Coronary artery (tissue), 2 donors: ENCODE measurements at regions not wholly inside any gene's neighbourhood (a gene's known extent, or its start where the extent isn't known, plus 50 kb on each side); places are given as distances from the start of the nearest gene placed in this dataset.

Experiments used
- DNase-seq: peaks from one replicate; pipeline ENCODE4 v3.0.0-alpha.2; 2017; ENCODE audit warnings: low spot score
- H3K27ac ChIP-seq, 2 donors: fragments of 200-600 bp; sonication (generic); one replicate each; pipeline ENCODE4 v1.5.1; 2016 to 2019
- H3K4me3 ChIP-seq: fragments of 200-600 bp; sonication (generic); 2 replicates; pipeline ENCODE4 v1.5.1; 2016; ENCODE audit warnings: mild to moderate bottlenecking, moderate library complexity
- CTCF ChIP-seq: fragments of 200-600 bp; sonication (generic); IDR thresholded peaks from one replicate; pipeline ENCODE4 v1.5.1; 2019; ENCODE audit warnings: antibody characterized with exemption

- H3K27ac ChIP-seq, result no peak overlapping the region
- no peak for DNase-seq
- no peak overlapping the region for H3K4me3 ChIP-seq
- TF ChIP-seq CTCF, result no peak
These were observed 364.3 kb upstream of the PTCHD4 start for GRCh38 chr6:48475275-48475674.

GRCh38 chr6:48474830-48475229 is 363.8 kb upstream of the PTCHD4 start:
- no peak for TF ChIP-seq CTCF
- H3K4me3 ChIP-seq, result no peak overlapping the region
- no peak overlapping the region for H3K27ac ChIP-seq
- DNase-seq, result no peak

GRCh38 chr6:48474136-48474535 is 363.1 kb upstream of the PTCHD4 start:
- TF ChIP-seq CTCF, result no peak
- no peak overlapping the region for H3K27ac ChIP-seq

GRCh38 chr6:48472535-48472934 is 361.5 kb upstream of the PTCHD4 start:
- DNase-seq, result no peak
- Histone ChIP-seq H3K4me3 (no peak overlapping the region), H3K27ac (no peak overlapping the region)
- no peak for TF ChIP-seq CTCF

More at GRCh38 chr6:48474136-48474535, 363.1 kb upstream of the PTCHD4 start:
- DNase-seq, result no peak
- H3K4me3 ChIP-seq, result no peak overlapping the region

- Histone ChIP-seq H3K4me3 (no peak overlapping the region), H3K27ac (no peak overlapping the region)
- no peak for DNase-seq
- TF ChIP-seq CTCF, result no peak
These were observed 361.1 kb upstream of the PTCHD4 start for GRCh38 chr6:48472091-48472490.

GRCh38 chr6:48471326-48471725 is 360.3 kb upstream of the PTCHD4 start:
- no peak overlapping the region for H3K4me3 ChIP-seq
- no peak for DNase-seq
- H3K27ac ChIP-seq, result no peak overlapping the region
- no peak for TF ChIP-seq CTCF

- H3K4me3 ChIP-seq, result no peak overlapping the region
- no peak for TF ChIP-seq CTCF
- DNase-seq, result no peak
- no peak overlapping the region for H3K27ac ChIP-seq
These were observed 338.0 kb upstream of the PTCHD4 start for GRCh38 chr6:48449002-48449401.
